WTC11 (cell line): ENCODE measurements at regions not wholly inside any gene's neighbourhood (a gene's known extent, or its start where the extent isn't known, plus 50 kb on each side); places are given as distances from the start of the nearest gene placed in this dataset.

Experiments
- ATAC-seq: fragments of 200-7000 bp; cut with Tn5 transposase; 2 replicates; pipeline ENCODE4 v1.10.0; 2021; ENCODE audit warnings: mild to moderate bottlenecking, moderate library complexity
- CTCF ChIA-PET: fragments of 300-600 bp; sonication (Branson Sonifier 250); formaldehyde crosslinking; loops from one replicate; lab custom pipeline; 2021; ENCODE audit warnings: antibody characterized with exemption; lab: Charles Lee
- POLR2A ChIA-PET: fragments of 350-600 bp; sonication (Branson Sonifier 250); formaldehyde crosslinking; loops from one replicate; lab custom pipeline; 2021; ENCODE audit warnings: antibody characterized with exemption; lab: Charles Lee
- DNase-seq: peaks from one replicate; pipeline ENCODE4 v3.0.0; 2021; ENCODE audit warnings: low spot score
- H3K27ac Mint-ChIP-seq: 2 replicates; pipeline ENCODE4 v1.8.0; 2021; ENCODE audit warnings: mixed read lengths
- H3K27me3 Mint-ChIP-seq: 2 replicates; pipeline ENCODE4 v1.8.0; 2021; ENCODE audit warnings: low read depth, mild to moderate bottlenecking, moderate library complexity, mixed read lengths
- H3K36me3 Mint-ChIP-seq: 2 replicates; pipeline ENCODE4 v1.8.0; 2021; ENCODE audit warnings: mixed read lengths
- H3K4me1 Mint-ChIP-seq: 2 replicates; pipeline ENCODE4 v1.8.0; 2022; ENCODE audit warnings: mixed read lengths
- H3K4me3 Mint-ChIP-seq: 2 replicates; pipeline ENCODE4 v1.8.0; 2021; ENCODE audit warnings: mild to moderate bottlenecking, moderate library complexity, mixed read lengths
- H3K9me3 Mint-ChIP-seq: 2 replicates; pipeline ENCODE4 v1.8.0; 2021; ENCODE audit warnings: mixed read lengths
- AFF4 ChIP-seq: sonication (generic); formaldehyde crosslinking; IDR thresholded peaks from 2 replicates; pipeline ENCODE4 v1.8.1; 2023; ENCODE audit warnings: mild to moderate bottlenecking, missing genetic modification reagents, borderline replicate concordance
- CREM ChIP-seq: sonication (generic); formaldehyde crosslinking; IDR thresholded peaks from 2 replicates; pipeline ENCODE4 v1.8.1; 2022; ENCODE audit warnings: mild to moderate bottlenecking, missing genetic modification reagents, moderate library complexity
- CTCF ChIP-seq: fragments of 200-600 bp; IDR thresholded peaks from 2 replicates; pipeline ENCODE4 v1.8.0; 2022; ENCODE audit warnings: antibody characterized with exemption
- E2F4 ChIP-seq: sonication (generic); formaldehyde crosslinking; IDR thresholded peaks from 2 replicates; pipeline ENCODE4 v1.8.1; 2022; ENCODE audit warnings: low read depth, mild to moderate bottlenecking, moderate library complexity, missing genetic modification reagents, borderline replicate concordance
- ETV6 ChIP-seq: sonication (generic); formaldehyde crosslinking; IDR thresholded peaks from 2 replicates; pipeline ENCODE4 v1.8.1; 2022; ENCODE audit warnings: mild to moderate bottlenecking, missing genetic modification reagents
- FOXJ3 ChIP-seq: sonication (generic); formaldehyde crosslinking; IDR thresholded peaks from 2 replicates; pipeline ENCODE4 v1.9.0; 2021; ENCODE audit warnings: missing genetic modification reagents, mild to moderate bottlenecking, borderline replicate concordance
- GABPB1 ChIP-seq: sonication (generic); formaldehyde crosslinking; IDR thresholded peaks from 2 replicates; pipeline ENCODE4 v1.8.1; 2023; ENCODE audit warnings: mild to moderate bottlenecking, missing genetic modification reagents
- JAZF1 ChIP-seq: fragments of 250-450 bp; sonication (Bioruptor Pico); IDR thresholded peaks from 2 replicates; pipeline ENCODE4 v1.9.0; 2021; ENCODE audit warnings: moderate library complexity, mild to moderate bottlenecking, inconsistent platforms
- PRRX2 ChIP-seq: fragments of 250-450 bp; sonication (Bioruptor Pico); IDR thresholded peaks from 2 replicates; pipeline ENCODE4 v1.8.0; 2021; ENCODE audit warnings: mild to moderate bottlenecking
- USF2 ChIP-seq: sonication (generic); formaldehyde crosslinking; IDR thresholded peaks from 2 replicates; pipeline ENCODE4 v1.8.1; 2023; ENCODE audit warnings: mild to moderate bottlenecking, missing genetic modification reagents, moderate library complexity
- ZMAT4 ChIP-seq: fragments of 250-450 bp; sonication (Bioruptor Pico); IDR thresholded peaks from 2 replicates; pipeline ENCODE4 v1.9.0; 2021; ENCODE audit warnings: mild to moderate bottlenecking
- ZNF138 ChIP-seq: sonication (generic); formaldehyde crosslinking; conservative IDR thresholded peaks from 2 replicates; pipeline ENCODE4 v1.8.1; 2022; ENCODE audit warnings: mild to moderate bottlenecking, moderate library complexity, missing genetic modification reagents
- ZNF396 ChIP-seq: fragments of 250-450 bp; sonication (Bioruptor Pico); IDR thresholded peaks from 2 replicates; pipeline ENCODE4 v1.8.0; 2021; ENCODE audit warnings: mild to moderate bottlenecking, moderate library complexity, borderline replicate concordance
- ZNF512 ChIP-seq: sonication (generic); formaldehyde crosslinking; IDR thresholded peaks from 2 replicates; pipeline ENCODE4 v1.8.1; 2022; ENCODE audit warnings: missing genetic modification reagents, borderline replicate concordance
- ZNF532 ChIP-seq: fragments of 250-450 bp; sonication (Bioruptor Pico); IDR thresholded peaks from 2 replicates; pipeline ENCODE4 v1.9.0; 2021; ENCODE audit warnings: mild to moderate bottlenecking, borderline replicate concordance

- Mint-ChIP-seq H3K9me3 (peaks cover 40% of the 10 kb centered on the region), H3K36me3 (peaks cover 25% of the 10 kb centered on the region), H3K4me1 (peaks cover 11% of the 10 kb centered on the region), H3K27me3 (peaks cover 7% of the 10 kb centered on the region), H3K27ac (no peak overlapping the region), H3K4me3 (no peak overlapping the region)
- ChIA-PET CTCF (interaction anchor here (0.5 to 2.6 kb wide), 3 partner anchors 39 to 467 kb away, joined by 3 to 13 read pairs (median 4); no protein-coding TSS in a partner anchor), POLR2A (interaction anchor here (0.6 kb wide), 1 partner anchor 199 kb away, joined by 3 read pairs; no protein-coding TSS in a partner anchor)
- DNase-seq (peak; percentile 73), ATAC-seq (peak; percentile 93)
- TF ChIP-seq CTCF (peak; percentile 44; the same call in 1 of the 2 replicates), ZMAT4 (no peak), ETV6 (no peak), JAZF1 (no peak), AFF4 (CRISPR knock-in tag) (no peak)
Measured at GRCh38 chr4:67288964-67289363, 256.3 kb downstream of the CENPC start.

- peaks cover 30% of the 10 kb centered on the region for H3K36me3 Mint-ChIP-seq
- H3K9me3 Mint-ChIP-seq, result peaks cover 46% of the 10 kb centered on the region
- H3K4me3 Mint-ChIP-seq, result no peak overlapping the region
- no peak overlapping the region for H3K27ac Mint-ChIP-seq
- no peak for DNase-seq
- ChIA-PET CTCF (no interaction called here), POLR2A (no interaction called here)
- no peak for ATAC-seq
- peaks cover 7% of the 10 kb centered on the region for H3K27me3 Mint-ChIP-seq
- H3K4me1 Mint-ChIP-seq, result peaks cover 11% of the 10 kb centered on the region
- TF ChIP-seq CTCF, result no peak
- no peak for TF ChIP-seq PRRX2
- no peak for TF ChIP-seq CREM (CRISPR knock-in tag)
- no peak for TF ChIP-seq FOXJ3 (CRISPR knock-in tag)
- no peak for TF ChIP-seq E2F4 (CRISPR knock-in tag)
- TF ChIP-seq USF2 (CRISPR knock-in tag), result no peak
- TF ChIP-seq GABPB1 (CRISPR knock-in tag), result no peak
- no peak for TF ChIP-seq ZNF532
- no peak for TF ChIP-seq ZNF138 (CRISPR knock-in tag)
- TF ChIP-seq ZNF512 (CRISPR knock-in tag), result no peak
- TF ChIP-seq ZNF396, result no peak
Measured at GRCh38 chr4:67286724-67287123, 258.6 kb downstream of the CENPC start.
